Erythroblast (primary cell): ENCODE measurements at regions not wholly inside any gene's neighbourhood (a gene's known extent, or its start where the extent isn't known, plus 50 kb on each side); places are given as distances from the start of the nearest gene placed in this dataset.
"Not testable (repeated sequence)": the region's sequence is repeated elsewhere in the genome, so short reads cannot be mapped to it uniquely, and the experiment has no call there.

Source experiments
- DNase-seq, 2 experiments: peaks; one replicate each; lab custom pipeline; 2025; lab: John Stamatoyannopoulos, UW
- GATA1 ChIP-seq: IDR thresholded peaks from 2 replicates; pipeline ENCODE4 v1.6.1; 2011; ENCODE audit warnings: low read depth, mild to moderate bottlenecking, control low read depth, low read length, moderate library complexity
- POLR2A ChIP-seq: IDR thresholded peaks from 2 replicates; pipeline ENCODE4 v1.6.1; 2011; ENCODE audit warnings: mild to moderate bottlenecking, low read length

GRCh38 chr9:78422309-78422708 lies 125.4 kb downstream of the PSAT1 start:
- TF ChIP-seq GATA1 (no peak), POLR2A (no peak)
- no peak for DNase-seq

DNA sequence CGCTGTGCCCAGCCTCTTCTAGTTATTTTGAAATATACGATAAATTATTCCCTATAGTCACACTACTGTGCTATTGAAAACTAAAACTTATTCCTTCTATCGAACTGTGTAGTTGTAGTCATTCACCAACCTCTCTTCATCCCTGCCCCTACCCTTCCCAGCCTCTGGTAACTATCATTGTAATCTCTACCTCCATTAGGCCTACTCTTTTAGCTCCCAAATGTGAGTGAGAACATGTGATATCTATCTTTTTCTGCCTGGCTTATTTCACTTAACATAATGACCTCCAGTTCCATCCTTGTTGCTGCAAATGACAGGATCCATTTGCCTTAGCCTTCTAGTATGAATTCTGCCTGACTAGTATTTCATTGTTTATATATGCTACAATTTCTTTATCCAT lies 127.4 kb downstream of the PSAT1 start:
- no peak for DNase-seq
- no peak for TF ChIP-seq GATA1
- no peak for TF ChIP-seq POLR2A

- TF ChIP-seq GATA1 (no peak), POLR2A (no peak)
- DNase-seq, result no peak
These were observed 131.7 kb downstream of the PSAT1 start for GRCh38 chr9:78428640-78429039.

DNA sequence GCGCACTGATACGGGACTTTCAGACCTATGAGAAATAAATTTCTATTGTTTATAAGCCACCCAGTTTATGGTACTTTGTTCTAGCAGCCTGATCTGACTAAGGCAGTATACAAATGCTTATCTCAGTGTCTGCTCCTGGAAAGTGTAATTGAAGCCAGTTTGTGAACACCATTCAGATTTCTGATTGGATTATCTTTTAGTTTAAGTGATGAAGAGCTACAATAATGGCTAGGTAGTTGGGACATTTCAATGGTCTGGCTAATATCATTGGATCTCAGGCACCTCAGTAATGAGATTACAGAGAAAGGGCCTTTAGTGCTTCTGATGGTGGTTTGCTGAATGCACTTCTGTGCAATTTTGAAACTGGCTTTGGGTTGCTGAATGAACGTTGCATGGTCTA lies 133.5 kb downstream of the PSAT1 start:
- no peak for TF ChIP-seq GATA1
- TF ChIP-seq POLR2A, result no peak
- no peak for DNase-seq

GRCh38 chr9:78431039-78431438 lies 134.1 kb downstream of the PSAT1 start:
- DNase-seq, result not testable (repeated sequence)

GRCh38 chr9:78436873-78437272 lies 139.9 kb downstream of the PSAT1 start:
- TF ChIP-seq GATA1 (no peak), POLR2A (no peak)
- no peak for DNase-seq

DNA sequence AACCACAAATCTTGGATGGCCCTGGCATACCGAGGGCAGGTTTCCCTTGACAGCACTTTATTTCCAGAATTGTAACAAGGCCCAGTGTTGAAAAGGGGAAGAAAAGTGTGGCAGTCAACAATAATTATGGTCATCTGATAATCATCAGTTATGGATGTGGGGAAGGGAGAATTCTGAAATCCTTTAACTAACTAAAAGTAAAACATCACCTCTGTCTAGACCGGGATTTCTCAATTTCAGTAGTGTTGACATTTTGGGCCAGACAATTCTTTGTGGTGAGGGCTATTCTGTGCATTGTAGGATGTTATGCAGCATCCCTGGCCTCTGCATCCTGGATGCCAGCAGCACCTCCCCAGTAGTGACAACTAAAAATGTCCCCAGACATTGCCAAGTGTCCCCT lies 140.4 kb downstream of the PSAT1 start:
- TF ChIP-seq POLR2A (no peak), GATA1 (no peak)
- DNase-seq, result no peak

- no peak for TF ChIP-seq POLR2A
- TF ChIP-seq GATA1, result no peak
- no peak for DNase-seq
These were observed 140.9 kb downstream of the PSAT1 start for GRCh38 chr9:78437806-78438205.

- no peak for DNase-seq
- no peak for TF ChIP-seq POLR2A
- no peak for TF ChIP-seq GATA1
These were observed 141.3 kb downstream of the PSAT1 start for GRCh38 chr9:78438211-78438610.

DNA sequence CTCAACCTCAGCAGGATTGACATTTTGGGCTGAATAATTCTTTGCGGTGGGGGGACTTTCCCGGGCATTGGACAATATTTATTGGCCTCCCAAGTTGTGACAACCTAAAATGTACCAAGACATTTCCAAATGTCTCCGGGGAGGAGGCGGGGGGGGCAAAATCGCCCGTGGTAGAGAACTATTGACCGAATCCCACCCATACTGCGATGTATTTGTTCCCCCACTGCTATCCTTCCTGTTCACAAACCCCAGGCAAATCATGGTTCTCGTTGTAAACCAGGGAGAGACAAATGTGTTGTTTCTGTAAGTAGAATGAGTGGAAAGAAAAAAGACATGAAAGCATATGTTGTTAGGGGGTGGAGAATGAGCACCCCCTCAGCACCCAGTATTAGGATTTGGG lies 141.9 kb downstream of the PSAT1 start:
- TF ChIP-seq POLR2A, result no peak
- TF ChIP-seq GATA1, result no peak
- no peak for DNase-seq

DNA sequence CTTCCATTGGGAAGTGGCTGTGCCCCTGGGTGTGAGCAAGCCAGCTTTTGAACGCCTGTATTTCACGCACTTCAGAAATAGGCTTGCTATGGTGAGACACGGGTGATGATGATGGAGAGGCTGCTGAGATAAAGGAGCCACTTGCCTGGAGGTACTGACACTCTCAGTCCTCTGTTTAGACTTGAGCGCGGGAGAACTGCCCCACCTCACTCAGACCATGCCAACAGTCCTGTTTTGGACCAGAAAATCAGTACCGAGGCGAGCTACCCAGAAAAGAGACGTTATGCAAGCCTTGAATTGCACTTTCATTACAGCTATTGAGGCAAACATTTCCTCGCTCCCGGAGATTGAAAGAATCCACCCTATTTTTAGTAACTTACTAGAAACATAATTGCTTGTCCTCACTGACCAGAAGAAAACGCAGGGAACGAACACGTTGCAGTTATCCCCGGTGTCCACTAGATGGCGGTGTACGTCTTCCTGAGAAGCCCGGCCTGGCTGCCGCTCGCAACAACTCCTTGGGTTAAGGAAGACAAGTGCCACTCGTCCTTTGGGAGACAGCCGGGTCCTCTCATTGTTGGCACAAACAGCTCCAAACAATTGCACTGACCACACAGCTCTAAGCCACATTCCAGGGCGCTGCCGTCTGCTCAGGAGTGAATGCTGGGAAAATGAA lies 142.4 kb downstream of the PSAT1 start:
- TF ChIP-seq POLR2A (no peak), GATA1 (no peak)
- DNase-seq, result peak; percentile 70 to 81

DNA sequence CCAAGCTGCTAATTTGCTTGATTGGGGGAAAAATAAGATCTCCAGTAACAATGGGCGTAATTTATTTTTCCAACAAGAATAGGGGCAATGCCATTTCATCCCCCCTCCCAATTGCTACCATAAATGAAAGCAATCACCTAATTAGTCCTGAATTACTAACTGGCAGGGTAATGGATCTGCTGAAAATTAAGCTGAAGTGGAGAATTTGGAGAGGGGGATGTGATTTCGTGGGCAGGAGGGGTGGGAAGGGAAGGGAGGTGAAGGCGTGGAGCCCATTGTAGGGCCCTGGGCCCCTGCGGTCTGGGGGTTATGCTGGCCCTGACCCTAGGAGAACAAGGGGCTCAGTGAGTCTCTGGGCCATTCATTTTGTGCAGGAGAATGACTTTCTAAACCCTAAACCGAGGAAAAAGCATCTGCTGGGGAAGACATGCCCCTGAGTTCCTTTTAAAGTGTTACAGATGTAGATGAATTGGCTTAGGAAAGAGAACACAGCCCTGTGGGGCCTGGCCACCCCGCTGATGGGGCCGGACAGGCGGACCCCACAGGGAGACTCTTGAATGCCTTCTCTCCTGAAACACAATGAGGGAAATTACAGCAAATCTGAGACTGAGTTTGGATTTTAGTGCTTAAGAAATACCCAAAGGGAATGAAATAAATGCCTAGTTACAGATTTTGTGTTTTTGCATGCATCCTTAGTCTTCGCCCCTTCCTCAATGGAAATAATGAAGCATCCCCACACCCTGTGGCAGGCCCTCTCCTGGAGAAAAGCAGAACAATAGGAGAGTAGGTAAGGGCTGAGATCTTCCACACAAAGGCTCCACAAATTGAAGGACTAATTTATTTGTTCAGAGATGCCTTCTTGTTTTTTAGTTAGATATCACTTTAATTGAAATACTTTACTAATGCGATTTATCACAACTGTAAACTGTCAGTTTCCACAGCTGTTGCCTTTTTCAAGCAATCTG lies 143.2 kb downstream of the PSAT1 start:
- no peak for TF ChIP-seq POLR2A
- no peak for TF ChIP-seq GATA1
- no peak for DNase-seq

DNA sequence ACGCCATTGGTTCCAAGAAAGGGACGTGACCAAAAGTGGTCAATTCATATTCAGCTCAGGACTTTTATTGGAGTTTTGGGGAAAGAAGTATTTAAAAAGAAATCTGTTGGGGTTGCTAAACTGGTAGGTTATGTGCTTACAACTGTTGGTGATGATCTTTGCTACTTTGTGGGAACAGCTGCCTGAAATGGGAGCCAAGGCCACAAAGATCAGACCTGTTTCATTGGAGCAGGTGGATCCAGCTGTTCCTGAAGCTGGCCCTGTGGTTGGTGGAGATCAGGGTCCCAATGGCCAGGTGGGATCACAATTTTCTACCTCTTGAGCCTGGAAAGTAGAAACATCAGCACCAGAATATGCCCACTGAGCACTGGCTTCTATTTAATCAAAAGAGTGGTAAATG lies 144.5 kb downstream of the PSAT1 start:
- no peak for DNase-seq
- TF ChIP-seq POLR2A (no peak), GATA1 (no peak)

GRCh38 chr9:78441822-78442431 lies 145.0 kb downstream of the PSAT1 start:
- no peak for DNase-seq
- no peak for TF ChIP-seq POLR2A
- no peak for TF ChIP-seq GATA1

GRCh38 chr9:78442577-78442976 lies 145.7 kb downstream of the PSAT1 start:
- not testable (repeated sequence) for DNase-seq
